ENCODE measurements at regions not wholly inside any gene's neighbourhood (a gene's known extent, or its start where the extent isn't known, plus 50 kb on each side); places are given as distances from the start of the nearest gene placed in this dataset.

DNA sequence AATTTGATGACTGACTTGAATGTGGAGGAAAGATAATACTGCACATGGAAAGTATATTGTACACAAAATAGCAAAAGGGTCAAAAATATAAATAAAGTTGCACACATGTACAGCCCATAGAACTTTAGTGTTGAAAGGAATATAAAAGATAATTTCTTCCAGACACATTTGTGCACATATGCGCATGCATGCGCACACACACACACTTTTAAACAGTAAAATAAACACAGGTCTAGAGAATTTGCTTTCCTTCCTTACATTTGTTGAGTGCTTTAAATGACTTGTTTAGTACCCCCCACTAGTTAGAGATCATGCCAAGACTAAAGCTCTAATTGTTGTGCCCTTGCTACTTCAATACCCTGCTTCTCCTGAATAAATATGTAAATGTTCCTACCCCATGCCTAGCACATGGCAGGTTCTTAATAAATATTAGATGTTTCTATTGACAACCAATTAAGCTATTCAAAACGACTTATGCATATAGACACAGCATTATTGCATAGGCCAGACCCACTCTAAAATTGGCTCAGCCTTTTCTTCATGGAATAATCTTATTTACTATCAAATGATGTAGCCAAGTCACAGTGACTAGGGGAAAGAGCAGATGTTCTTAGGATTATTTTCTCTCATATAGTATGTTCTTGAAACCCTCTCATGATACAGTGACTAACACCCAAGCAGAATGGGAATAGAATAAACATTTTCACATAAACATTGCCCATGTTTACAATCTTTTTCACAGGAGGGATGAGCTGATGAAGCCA is 165.5 kb upstream of the ACVR2A start:
- no peaks in the 10 kb centered on the region for H3K27me3 ChIP-seq
- ATAC-seq, result no peak
- H3K36me3 ChIP-seq, result no peaks in the 10 kb centered on the region
- no peaks in the 10 kb centered on the region for H3K4me1 ChIP-seq
- WGBS, 2 donors (ENCODE audit: low coverage in 1 of 2), result 87 to 88% methylated on average over 3 of the region's 3 CpGs
- no peaks in the 10 kb centered on the region for H3K9me3 ChIP-seq
- no peak overlapping the region for H3K4me3 ChIP-seq
- TF ChIP-seq POLR2A (IDR thresholded peaks at IDR 0.05), result no peak
- no peak for TF ChIP-seq POLR2AphosphoS5 (IDR thresholded peaks at IDR 0.05)
- TF ChIP-seq EP300 (IDR thresholded peaks at IDR 0.05), result no peak
- TF ChIP-seq, protein P1, sequence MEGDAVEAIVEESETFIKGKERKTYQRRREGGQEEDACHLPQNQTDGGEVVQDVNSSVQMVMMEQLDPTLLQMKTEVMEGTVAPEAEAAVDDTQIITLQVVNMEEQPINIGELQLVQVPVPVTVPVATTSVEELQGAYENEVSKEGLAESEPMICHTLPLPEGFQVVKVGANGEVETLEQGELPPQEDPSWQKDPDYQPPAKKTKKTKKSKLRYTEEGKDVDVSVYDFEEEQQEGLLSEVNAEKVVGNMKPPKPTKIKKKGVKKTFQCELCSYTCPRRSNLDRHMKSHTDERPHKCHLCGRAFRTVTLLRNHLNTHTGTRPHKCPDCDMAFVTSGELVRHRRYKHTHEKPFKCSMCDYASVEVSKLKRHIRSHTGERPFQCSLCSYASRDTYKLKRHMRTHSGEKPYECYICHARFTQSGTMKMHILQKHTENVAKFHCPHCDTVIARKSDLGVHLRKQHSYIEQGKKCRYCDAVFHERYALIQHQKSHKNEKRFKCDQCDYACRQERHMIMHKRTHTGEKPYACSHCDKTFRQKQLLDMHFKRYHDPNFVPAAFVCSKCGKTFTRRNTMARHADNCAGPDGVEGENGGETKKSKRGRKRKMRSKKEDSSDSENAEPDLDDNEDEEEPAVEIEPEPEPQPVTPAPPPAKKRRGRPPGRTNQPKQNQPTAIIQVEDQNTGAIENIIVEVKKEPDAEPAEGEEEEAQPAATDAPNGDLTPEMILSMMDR (IDR thresholded peaks at IDR 0.05), result no peak
- no peak overlapping the region for H3K27ac ChIP-seq

DNA sequence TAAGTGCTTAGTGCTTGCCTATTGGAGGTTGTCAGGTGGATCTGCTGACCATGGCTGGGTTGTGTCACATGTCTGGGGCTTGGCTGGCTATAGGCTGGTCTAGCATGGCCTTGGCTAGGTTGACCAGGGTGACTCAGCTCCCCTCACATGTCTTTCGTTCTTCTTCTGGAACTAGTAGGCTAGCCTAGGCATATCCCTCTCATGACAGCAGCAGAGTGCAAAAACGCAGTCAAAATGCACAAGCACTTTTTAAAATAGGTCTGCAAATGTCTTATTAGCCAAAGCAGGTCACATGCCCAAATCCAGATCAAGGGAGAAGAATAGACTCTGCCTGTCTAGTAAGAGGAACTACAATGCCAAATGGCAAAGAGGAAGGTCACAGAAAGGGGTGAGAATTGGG is 179.7 kb upstream of the ACVR2A start:
- no peak for ATAC-seq
- TF ChIP-seq POLR2A (IDR thresholded peaks at IDR 0.05), result no peak
- TF ChIP-seq, protein P1 (IDR thresholded peaks at IDR 0.05), result no peak
- TF ChIP-seq EP300 (IDR thresholded peaks at IDR 0.05), result no peak
- no peak for TF ChIP-seq POLR2AphosphoS5 (IDR thresholded peaks at IDR 0.05)
- Histone ChIP-seq H3K9me3 (no peaks in the 10 kb centered on the region), H3K4me3 (no peak overlapping the region), H3K36me3 (no peaks in the 10 kb centered on the region), H3K27ac (no peak overlapping the region), H3K4me1 (no peaks in the 10 kb centered on the region), H3K27me3 (no peaks in the 10 kb centered on the region)
- 80% methylated on average over 1 of the region's 2 CpGs; no CpG with 5 or more reads in 1 of the 2 donors for WGBS, 2 donors (ENCODE audit: low coverage in 1 of 2)

DNA sequence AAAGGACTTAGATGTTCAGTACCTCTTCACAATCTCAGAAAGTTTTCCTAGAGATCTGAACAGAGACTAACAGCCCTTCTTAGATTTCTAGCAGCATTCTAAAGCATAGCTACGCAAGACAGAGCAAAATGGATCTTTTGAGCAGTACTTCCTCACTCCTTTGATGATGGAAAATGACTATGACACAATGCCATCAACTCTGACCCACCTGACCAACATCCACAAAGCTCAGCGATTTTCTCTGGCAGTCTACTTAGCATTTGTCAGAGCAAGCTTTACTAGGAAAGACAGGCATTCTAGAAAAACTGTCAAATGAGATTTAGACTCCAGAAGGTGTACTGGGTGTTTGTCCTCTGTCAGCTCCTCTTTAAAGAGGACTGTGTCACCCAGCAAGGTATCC is 180.9 kb upstream of the ACVR2A start:
- H3K4me1 ChIP-seq, result no peaks in the 10 kb centered on the region
- no peaks in the 10 kb centered on the region for H3K27me3 ChIP-seq
- no peak overlapping the region for H3K27ac ChIP-seq
- 67 to 86% methylated on average over 1 to 2 of the region's 2 CpGs for WGBS, 2 donors (ENCODE audit: low coverage in 1 of 2)
- TF ChIP-seq, protein P1 (IDR thresholded peaks at IDR 0.05), result no peak
- TF ChIP-seq POLR2A (IDR thresholded peaks at IDR 0.05), result no peak
- no peak for TF ChIP-seq EP300 (IDR thresholded peaks at IDR 0.05)
- no peak for TF ChIP-seq POLR2AphosphoS5 (IDR thresholded peaks at IDR 0.05)
- no peaks in the 10 kb centered on the region for H3K36me3 ChIP-seq
- no peak for ATAC-seq
- H3K4me3 ChIP-seq, result no peak overlapping the region
- H3K9me3 ChIP-seq, result no peaks in the 10 kb centered on the region

DNA sequence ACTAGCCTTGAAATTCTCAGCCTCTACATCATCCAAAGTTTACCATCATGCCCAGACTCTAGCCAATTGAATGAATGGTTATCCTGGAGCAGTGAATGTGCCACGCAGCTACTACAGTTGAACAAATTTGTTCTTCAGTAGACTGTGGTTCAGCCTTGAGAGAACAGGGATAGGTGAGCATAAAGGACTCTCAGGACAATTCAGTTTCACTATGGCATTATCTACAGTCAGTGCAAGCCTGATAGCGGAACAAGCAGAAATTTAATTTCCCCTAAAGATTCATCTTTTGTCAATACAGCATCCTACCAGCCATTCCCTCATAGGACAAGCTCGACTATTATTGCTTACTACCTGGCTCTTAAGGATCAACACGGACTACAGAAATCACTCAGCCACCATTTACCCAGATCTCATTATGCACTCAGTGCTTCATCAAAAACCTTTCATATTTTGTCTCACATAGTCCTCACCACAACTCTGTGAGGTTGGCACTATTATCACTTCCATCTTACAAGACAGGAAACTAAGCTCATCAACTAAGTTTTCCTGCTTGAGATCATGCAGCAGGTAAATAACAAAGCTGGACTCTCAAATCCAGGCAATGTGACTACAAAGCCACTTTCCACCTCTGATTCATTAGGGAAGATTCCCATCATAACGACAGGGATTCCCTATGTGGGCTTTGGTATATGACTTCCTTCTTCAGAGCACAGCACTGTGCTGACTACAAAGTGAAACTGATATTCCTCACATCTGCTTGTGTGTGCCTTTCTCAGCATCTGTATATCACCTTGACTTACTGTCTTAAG is 181.5 kb upstream of the ACVR2A start:
- Histone ChIP-seq H3K36me3 (no peaks in the 10 kb centered on the region), H3K4me3 (no peak overlapping the region), H3K27ac (no peak overlapping the region), H3K4me1 (no peaks in the 10 kb centered on the region), H3K9me3 (no peaks in the 10 kb centered on the region), H3K27me3 (no peaks in the 10 kb centered on the region)
- ATAC-seq, result no peak
- TF ChIP-seq POLR2AphosphoS5 (IDR thresholded peaks at IDR 0.05) (no peak), POLR2A (IDR thresholded peaks at IDR 0.05) (no peak), EP300 (IDR thresholded peaks at IDR 0.05) (no peak)
- TF ChIP-seq, protein P1 (IDR thresholded peaks at IDR 0.05), result no peak
- 85 to 89% methylated on average over 5 of the region's 5 CpGs for whole genome bisulfite sequencing, 2 donors (ENCODE audit: low coverage in 1 of 2)
